Occipital lobe (tissue), 1 donor: ENCODE measurements at regions not wholly inside any gene's neighbourhood (a gene's known extent, or its start where the extent isn't known, plus 50 kb on each side); places are given as distances from the start of the nearest gene placed in this dataset.

Source experiments
- DNase-seq: peaks from one replicate; lab custom pipeline; 2025; lab: John Stamatoyannopoulos, UW

- DNase-seq: no peak
Measured at GRCh38 chr2:212945526-212945925, 205.9 kb downstream of the IKZF2 start.

- DNase-seq: no peak
Measured at GRCh38 chr2:212943351-212943750, 208.1 kb downstream of the IKZF2 start.

GRCh38 chr2:212941361-212941760 lies 210.1 kb downstream of the IKZF2 start:
- no peak for DNase-seq

DNA sequence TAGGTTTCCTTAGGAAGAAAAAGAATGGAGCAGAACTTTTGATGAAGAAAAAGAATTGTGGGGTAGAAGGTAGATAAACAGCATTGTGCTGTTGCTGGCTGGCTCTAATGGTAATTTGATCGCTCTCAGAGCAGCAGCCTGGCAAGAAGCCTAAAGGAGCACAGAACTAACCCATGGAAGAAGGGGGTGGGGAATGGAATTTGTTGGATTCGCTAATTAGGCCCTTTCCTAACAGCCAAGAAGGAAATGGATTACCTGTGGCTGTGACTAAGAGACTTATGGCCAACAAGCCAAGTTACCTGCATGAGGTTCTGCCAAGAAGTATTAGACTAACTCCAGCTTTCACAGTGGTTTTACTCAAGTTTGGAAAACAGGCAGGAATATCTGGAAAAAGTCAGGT lies 210.6 kb downstream of the IKZF2 start:
- no peak for DNase-seq

- DNase-seq: no peak
Measured at GRCh38 chr2:212939777-212940531, 211.5 kb downstream of the IKZF2 start.

- DNase-seq: no peak
Measured at GRCh38 chr2:212938144-212938793, 213.1 kb downstream of the IKZF2 start.

GRCh38 chr2:212936572-212936971 lies 214.8 kb downstream of the IKZF2 start:
- no peak for DNase-seq

DNA sequence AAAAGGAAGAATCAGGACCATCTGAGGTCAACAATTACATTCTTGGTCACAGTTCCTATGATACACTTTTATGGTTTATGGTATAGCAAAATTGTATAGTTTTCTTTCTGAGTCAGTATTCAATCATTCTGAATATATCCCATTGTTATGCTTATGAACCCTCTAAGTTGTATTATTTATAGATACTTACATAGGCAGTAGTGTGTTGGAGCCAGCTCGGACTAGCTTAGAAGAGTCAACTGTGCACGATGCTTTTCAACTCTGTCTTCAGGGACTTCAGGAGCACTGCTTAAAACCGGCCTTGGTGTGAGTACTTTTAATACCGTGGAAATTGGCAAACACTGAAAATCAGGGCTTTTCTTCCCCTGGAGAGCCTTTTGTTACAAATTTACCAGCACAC lies 215.7 kb downstream of the IKZF2 start:
- DNase-seq: no peak

GRCh38 chr2:212931271-212931670 lies 220.1 kb downstream of the IKZF2 start:
- no peak for DNase-seq

- no peak for DNase-seq
Measured at GRCh38 chr2:212930556-212931260, 220.7 kb downstream of the IKZF2 start.

- no peak for DNase-seq
Measured at GRCh38 chr2:212929971-212930370, 221.4 kb downstream of the IKZF2 start.

- no peak for DNase-seq
Measured at GRCh38 chr2:212929116-212929515, 222.3 kb downstream of the IKZF2 start.

GRCh38 chr2:212928681-212929080 lies 222.7 kb downstream of the IKZF2 start:
- DNase-seq: no peak

DNA sequence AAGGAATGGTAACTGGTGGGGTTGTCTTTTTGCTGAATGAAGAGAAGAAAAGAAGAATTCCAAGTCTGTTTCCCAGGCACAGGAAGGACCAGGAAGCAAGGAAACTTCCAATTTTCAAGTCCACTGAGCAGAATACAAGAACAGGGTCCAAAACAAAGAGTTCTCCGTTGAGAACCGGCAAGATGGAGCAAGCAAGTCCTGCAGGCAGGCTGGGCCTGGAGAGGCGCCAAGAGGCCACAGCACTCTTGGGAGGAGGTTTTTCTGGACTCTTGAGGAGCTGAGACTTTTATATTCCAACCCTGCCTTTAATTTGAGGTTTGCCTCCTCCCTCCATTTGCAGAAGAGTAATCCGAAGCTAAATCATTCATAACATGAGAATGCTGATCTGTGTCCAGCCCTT lies 224.5 kb downstream of the IKZF2 start:
- DNase-seq: no peak

DNA sequence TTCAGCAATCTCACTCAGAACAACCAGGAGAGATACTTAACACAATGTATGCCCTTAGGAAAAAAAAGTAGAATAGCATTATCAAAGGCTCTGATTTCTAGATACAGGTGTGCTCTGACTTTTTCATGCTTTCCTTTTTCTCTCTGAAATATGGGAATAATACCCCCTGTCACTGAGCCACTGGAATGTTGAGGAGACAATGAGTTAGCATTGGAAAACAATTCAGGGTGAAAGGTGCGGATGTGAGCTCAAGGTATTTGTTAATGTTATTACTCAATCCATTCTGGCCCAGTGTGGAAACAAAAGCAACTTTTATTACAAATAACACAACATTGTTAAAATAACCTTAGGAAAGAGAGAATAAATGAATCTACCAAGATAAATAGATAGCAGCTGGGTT lies 228.0 kb downstream of the IKZF2 start:
- DNase-seq: no peak

DNA sequence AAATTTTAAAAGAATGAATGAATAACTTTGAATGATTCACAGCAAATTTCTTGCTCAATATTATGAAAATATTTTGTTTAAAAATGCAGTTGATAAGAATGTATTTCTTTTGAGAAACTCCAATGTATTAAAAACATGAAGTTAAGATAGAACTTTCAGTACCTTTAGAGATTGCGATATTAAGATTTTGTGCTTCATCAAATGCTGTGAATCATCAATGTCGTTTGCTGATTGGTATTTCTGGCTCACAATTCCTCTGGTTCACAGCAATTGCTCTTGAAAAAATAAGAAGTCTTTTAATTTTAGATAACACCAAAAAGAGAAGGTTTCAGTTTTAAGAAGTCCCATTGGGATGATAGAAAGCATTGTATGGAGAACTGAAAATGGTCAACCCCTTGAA lies 228.7 kb downstream of the IKZF2 start:
- DNase-seq: no peak

DNA sequence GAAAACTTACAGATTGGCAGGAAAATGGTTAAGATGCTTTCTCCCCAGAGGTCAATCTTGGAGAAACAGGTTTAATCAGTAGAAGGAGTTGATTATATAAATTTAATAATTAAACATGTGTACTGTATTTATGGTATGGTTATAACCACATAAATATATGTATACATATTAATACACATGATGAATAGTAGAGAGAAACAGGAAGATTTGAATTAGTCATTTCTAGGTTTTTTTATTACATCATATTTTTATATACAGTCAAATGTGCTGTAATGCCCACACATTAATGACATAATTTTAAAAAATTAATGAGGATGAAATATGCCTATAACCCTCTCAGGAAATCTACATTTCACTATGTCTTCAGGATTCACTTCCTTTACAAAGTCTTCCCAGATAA lies 229.7 kb downstream of the IKZF2 start:
- DNase-seq: no peak

DNA sequence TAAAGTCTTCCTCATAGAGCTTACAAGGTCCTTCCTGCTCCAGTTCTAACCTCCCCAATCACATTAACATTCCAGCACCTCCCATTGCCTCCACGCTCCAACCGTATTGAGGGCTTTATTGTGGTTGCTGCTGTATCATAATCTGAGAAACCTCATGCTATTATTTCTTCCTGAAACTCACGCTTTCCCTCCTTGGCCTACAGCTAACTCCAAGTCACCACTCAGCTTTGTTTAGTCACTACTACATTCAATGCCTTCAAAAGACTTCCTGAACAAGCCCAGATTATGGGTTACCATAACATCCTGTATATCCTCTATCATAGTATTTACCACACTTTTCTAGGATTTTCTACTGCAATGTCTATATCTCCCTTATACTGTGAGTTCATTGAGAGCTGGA lies 230.4 kb downstream of the IKZF2 start:
- no peak for DNase-seq

DNA sequence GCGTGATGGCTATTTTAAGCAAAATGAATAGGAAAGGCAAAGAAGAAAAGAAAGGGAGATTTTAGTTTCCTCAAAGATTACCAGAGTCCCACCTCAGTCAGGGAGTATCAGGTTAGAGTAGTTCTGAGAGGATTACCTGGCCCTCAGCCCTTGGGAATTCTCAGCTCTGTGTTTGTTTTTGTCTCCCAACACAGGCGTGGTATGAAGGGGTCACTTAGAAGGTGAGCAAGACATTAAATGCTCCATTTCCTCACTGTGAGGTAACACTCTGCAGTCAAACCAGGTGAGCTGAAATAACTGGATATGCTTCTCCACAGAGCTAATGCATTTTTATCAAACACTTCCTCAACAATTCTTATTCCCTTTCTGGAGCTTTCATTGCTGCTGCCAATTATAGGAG lies 232.2 kb downstream of the IKZF2 start:
- DNase-seq: no peak

DNA sequence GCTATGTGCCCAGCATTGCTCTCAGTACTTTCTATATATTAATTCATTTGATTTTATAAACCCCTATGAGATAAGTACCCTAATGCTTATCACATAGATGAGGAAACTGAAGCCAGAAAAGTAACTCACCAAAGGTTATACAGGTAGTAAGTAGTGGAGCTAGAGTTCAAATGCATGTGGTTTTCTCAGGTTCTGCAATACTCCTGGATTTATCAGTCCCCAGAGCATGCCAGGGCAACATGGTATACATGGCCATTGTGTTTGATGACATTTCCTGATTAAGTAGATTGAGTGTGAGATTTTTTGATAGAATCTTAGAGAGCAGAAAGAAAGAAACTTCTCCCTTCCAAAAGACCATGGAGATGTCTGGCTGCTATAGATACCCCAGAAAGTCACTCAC lies 233.1 kb downstream of the IKZF2 start:
- no peak for DNase-seq

GRCh38 chr2:212915121-212915782 lies 236.2 kb downstream of the IKZF2 start:
- DNase-seq: no peak

GRCh38 chr2:212914392-212914791 lies 237.0 kb downstream of the IKZF2 start:
- no peak for DNase-seq
